ENCODE measurements at regions not wholly inside any gene's neighbourhood (a gene's known extent, or its start where the extent isn't known, plus 50 kb on each side); places are given as distances from the start of the nearest gene placed in this dataset.

- H3K36me3 ChIP-seq (ENCODE audit: control insufficient read depth, low read length), result no peaks in the 10 kb centered on the region
- H3F3A ChIP-seq (ENCODE audit: control insufficient read depth, insufficient read depth), result no peaks in the 10 kb centered on the region
- no peaks in the 10 kb centered on the region for H3K79me2 ChIP-seq (ENCODE audit: control insufficient read depth, low read length)
- no peaks in the 10 kb centered on the region for H3K9me2 ChIP-seq (replicated peaks; ENCODE audit: control insufficient read depth, low read length)
- no peak overlapping the region for H3K27ac ChIP-seq (ENCODE audit: low read depth, low read length)
- peaks cover 7% of the 10 kb centered on the region for H3K4me1 ChIP-seq (ENCODE audit: control insufficient read depth, low read length)
- no peak for TF ChIP-seq EZH2phosphoT487 (IDR thresholded peaks at IDR 0.05; ENCODE audit: borderline replicate concordance, low read length)
- no peak for TF ChIP-seq CTCF (IDR thresholded peaks at IDR 0.05; ENCODE audit: low read depth, low read length, poor library complexity, severe bottlenecking)
- no peaks in the 10 kb centered on the region for H4K20me1 ChIP-seq (ENCODE audit: control insufficient read depth, insufficient read depth, low read depth, low read length)
- no peak overlapping the region for H3K4me2 ChIP-seq (ENCODE audit: low read length)
- no peaks in the 10 kb centered on the region for H3K27me3 ChIP-seq (ENCODE audit: control insufficient read depth, low read length)
- no peaks in the 10 kb centered on the region for H3K9me3 ChIP-seq (ENCODE audit: control insufficient read depth, insufficient read depth, low read length)
- H3K4me3 ChIP-seq (ENCODE audit: low read length), result no peak overlapping the region
Measured at GRCh38 chr3:140769951-140770350, 92.1 kb downstream of the TRIM42 start.

- Histone ChIP-seq H3K9me3 (ENCODE audit: control insufficient read depth, insufficient read depth, low read length) (0 out of 2 replicates have a peak, but pooled peaks cover 2% of the 10 kb centered on the region), H3K36me3 (ENCODE audit: control insufficient read depth, low read length) (no peaks in the 10 kb centered on the region), H3F3A (ENCODE audit: control insufficient read depth, insufficient read depth) (no peaks in the 10 kb centered on the region), H3K4me1 (ENCODE audit: control insufficient read depth, low read length) (peaks cover 7% of the 10 kb centered on the region), H3K4me3 (ENCODE audit: low read length) (no peak overlapping the region), H3K27me3 (ENCODE audit: control insufficient read depth, low read length) (no peaks in the 10 kb centered on the region), H3K9me2 (replicated peaks; ENCODE audit: control insufficient read depth, low read length) (no peaks in the 10 kb centered on the region), H3K4me2 (ENCODE audit: low read length) (no peak overlapping the region), H4K20me1 (ENCODE audit: control insufficient read depth, insufficient read depth, low read depth, low read length) (no peaks in the 10 kb centered on the region), H3K79me2 (ENCODE audit: control insufficient read depth, low read length) (no peaks in the 10 kb centered on the region), H3K27ac (ENCODE audit: low read depth, low read length) (no peak overlapping the region)
- no peak for TF ChIP-seq EZH2phosphoT487 (IDR thresholded peaks at IDR 0.05; ENCODE audit: borderline replicate concordance, low read length)
- TF ChIP-seq CTCF (IDR thresholded peaks at IDR 0.05; ENCODE audit: low read depth, low read length, poor library complexity, severe bottlenecking), result no peak
Measured at GRCh38 chr3:140770977-140771667, 93.3 kb downstream of the TRIM42 start.

- H3K27me3 ChIP-seq (ENCODE audit: control insufficient read depth, low read length), result no peaks in the 10 kb centered on the region
- H4K20me1 ChIP-seq (ENCODE audit: control insufficient read depth, insufficient read depth, low read depth, low read length), result no peaks in the 10 kb centered on the region
- H3F3A ChIP-seq (ENCODE audit: control insufficient read depth, insufficient read depth), result no peaks in the 10 kb centered on the region
- peaks cover 15% of the 10 kb centered on the region for H3K4me1 ChIP-seq (ENCODE audit: control insufficient read depth, low read length)
- H3K9me3 ChIP-seq (ENCODE audit: control insufficient read depth, insufficient read depth, low read length), result 0 out of 2 replicates have a peak, but pooled peaks cover 2% of the 10 kb centered on the region
- H3K4me3 ChIP-seq (ENCODE audit: low read length), result no peak overlapping the region
- H3K79me2 ChIP-seq (ENCODE audit: control insufficient read depth, low read length), result no peaks in the 10 kb centered on the region
- no peak for TF ChIP-seq EZH2phosphoT487 (IDR thresholded peaks at IDR 0.05; ENCODE audit: borderline replicate concordance, low read length)
- TF ChIP-seq CTCF (IDR thresholded peaks at IDR 0.05; ENCODE audit: low read depth, low read length, poor library complexity, severe bottlenecking), result no peak
- H3K4me2 ChIP-seq (ENCODE audit: low read length), result no peak overlapping the region
- H3K27ac ChIP-seq (ENCODE audit: low read depth, low read length), result no peak overlapping the region
- peaks cover 4% of the 10 kb centered on the region; the same call in 1 of the 2 replicates for H3K36me3 ChIP-seq (ENCODE audit: control insufficient read depth, low read length)
- no peaks in the 10 kb centered on the region for H3K9me2 ChIP-seq (replicated peaks; ENCODE audit: control insufficient read depth, low read length)
Measured at GRCh38 chr3:140777631-140778233, 99.9 kb downstream of the TRIM42 start.

Data from DOHH2 (cell line).